Mammary epithelial cell (primary cell): ENCODE measurements at regions not wholly inside any gene's neighbourhood (a gene's known extent, or its start where the extent isn't known, plus 50 kb on each side); places are given as distances from the start of the nearest gene placed in this dataset.

Source experiments
- EZH2 ChIP-seq: IDR thresholded peaks from 2 replicates; pipeline ENCODE4 v1.6.1; 2012; ENCODE audit warnings: low read length, inconsistent platforms, borderline replicate concordance
- TF ChIP-seq, protein P1 (sequence below), 2 donors: IDR thresholded peaks in 1 of 2; conservative IDR thresholded peaks in 1 of 2; 2 replicates each; pipeline ENCODE4 v1.5.1; 2011 to 2012; ENCODE audit warnings: inconsistent platforms in 2 of 2, low read length in 2 of 2, mild to moderate bottlenecking in 2 of 2, control low read depth in 1 of 2, low read depth in 1 of 2; ENCODE audit not compliant: insufficient read depth in 1 of 2; ENCODE audit errors: extremely low read depth in 1 of 2

DNA sequence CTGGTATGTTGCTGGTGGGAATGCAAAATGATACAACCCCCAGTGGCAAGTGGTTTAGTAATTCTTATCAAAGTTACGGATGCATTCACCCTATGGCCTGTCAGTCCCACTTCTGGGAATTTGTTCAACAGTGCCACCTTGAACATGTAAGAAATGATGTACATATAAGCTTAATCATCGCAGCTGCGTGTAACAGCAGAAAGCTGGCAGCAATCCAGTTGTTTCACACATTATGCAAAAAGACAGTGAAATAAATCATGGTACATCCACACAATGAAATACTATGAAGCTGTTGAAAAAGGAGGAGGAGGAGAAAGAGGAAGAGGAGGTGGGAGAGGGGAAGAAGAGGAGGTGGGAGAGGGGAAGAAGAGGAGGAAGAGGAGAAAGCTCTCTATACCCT, 76.2 kb upstream of the MYL10 start:
- TF ChIP-seq, protein P1, sequence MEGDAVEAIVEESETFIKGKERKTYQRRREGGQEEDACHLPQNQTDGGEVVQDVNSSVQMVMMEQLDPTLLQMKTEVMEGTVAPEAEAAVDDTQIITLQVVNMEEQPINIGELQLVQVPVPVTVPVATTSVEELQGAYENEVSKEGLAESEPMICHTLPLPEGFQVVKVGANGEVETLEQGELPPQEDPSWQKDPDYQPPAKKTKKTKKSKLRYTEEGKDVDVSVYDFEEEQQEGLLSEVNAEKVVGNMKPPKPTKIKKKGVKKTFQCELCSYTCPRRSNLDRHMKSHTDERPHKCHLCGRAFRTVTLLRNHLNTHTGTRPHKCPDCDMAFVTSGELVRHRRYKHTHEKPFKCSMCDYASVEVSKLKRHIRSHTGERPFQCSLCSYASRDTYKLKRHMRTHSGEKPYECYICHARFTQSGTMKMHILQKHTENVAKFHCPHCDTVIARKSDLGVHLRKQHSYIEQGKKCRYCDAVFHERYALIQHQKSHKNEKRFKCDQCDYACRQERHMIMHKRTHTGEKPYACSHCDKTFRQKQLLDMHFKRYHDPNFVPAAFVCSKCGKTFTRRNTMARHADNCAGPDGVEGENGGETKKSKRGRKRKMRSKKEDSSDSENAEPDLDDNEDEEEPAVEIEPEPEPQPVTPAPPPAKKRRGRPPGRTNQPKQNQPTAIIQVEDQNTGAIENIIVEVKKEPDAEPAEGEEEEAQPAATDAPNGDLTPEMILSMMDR (conservative IDR thresholded peaks at IDR 0.05 in 1 of 2, IDR thresholded peaks at IDR 0.05 in 1 of 2; ENCODE audit: extremely low read depth in 1 of 2, insufficient read depth in 1 of 2, low read depth in 1 of 2, low read length in 2 of 2), result no peak
- no peak for TF ChIP-seq EZH2
